Activated CD8-positive, alpha-beta memory T cell treated with anti-CD3 and anti-CD28 coated beads for 24 hours (primary cell): ENCODE measurements at regions not wholly inside any gene's neighbourhood (a gene's known extent, or its start where the extent isn't known, plus 50 kb on each side); places are given as distances from the start of the nearest gene placed in this dataset.
"Not testable (repeated sequence)": the region's sequence is repeated elsewhere in the genome, so short reads cannot be mapped to it uniquely, and the experiment has no call there.

Experiments
- DNase-seq: peaks from one replicate; pipeline ENCODE4 v3.0.0-alpha.2; 2020

DNA sequence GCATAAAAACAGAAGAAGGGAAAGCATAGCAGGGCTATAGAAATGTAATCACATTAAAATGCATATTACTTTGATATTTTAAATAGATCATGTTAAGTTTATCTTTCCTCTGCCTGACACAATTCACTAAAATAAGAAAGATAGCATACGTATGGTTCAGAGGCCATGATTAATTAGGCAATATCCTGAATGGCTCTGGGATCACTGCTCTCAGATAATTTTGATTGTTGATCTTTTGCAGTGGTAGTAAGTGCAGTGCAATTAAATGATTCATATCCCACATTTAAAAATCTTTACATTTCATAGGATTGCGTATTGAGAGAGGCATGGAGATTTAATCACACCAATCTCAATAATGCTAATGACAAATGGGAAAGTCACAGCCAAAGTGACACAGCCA, 1040.7 kb downstream of the SOCS6 start:
- no peak for DNase-seq

DNA sequence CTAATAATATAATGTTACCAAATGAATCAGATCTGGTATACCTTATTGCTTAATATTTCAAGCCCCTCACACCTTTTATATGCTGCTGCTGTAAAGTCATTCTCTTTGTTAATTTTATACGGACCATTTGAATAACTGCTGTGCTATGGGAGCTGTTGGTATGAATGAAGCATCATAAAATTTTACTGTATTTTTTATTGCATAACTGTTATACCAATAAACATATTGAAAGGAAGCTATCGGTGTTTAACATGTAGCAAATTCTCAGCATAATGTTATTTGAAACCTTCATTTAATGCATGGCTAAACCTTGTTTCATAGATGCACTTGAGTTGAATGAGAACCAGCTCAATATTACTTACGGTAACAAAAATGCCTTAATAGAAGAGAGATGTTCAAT, 1040.3 kb downstream of the SOCS6 start:
- DNase-seq: no peak

DNA sequence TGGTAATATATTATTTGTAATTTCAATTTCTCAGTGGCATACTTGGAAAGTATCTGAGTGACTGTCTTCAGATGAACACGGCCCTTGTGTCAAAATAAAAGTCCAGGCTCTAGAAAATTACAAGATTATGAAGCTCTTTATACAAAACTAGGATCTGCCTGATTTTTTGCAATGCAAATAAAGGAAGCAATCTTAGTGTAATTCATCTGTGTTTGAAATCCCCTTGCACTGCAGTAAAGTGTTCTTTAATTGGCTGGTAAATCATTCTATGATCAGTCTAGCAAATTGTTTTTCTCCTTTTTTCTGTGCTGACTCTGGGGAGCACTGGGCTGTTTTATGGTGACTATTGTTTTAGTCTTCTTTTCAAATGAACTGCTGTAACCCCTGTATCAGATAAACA, 1039.0 kb downstream of the SOCS6 start:
- no peak for DNase-seq

DNA sequence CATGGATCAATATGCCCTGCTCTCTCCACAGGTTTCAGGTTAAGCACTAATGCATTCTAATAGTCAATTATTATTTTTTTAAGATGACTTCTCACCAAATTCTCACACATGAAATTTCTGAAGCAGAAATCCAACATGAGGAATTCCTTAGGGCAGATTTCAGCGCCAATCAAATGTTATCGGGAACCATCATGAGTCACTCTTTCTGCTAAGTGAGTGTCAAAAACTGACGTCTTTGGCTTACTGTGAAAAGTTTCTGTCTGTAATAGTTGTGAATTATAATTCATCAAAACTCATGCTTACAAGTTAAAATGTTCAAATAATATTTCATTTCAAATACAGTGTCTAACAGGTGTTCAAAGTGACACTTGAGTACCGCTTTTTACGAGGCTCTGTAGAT, 1038.6 kb downstream of the SOCS6 start:
- no peak for DNase-seq

DNA sequence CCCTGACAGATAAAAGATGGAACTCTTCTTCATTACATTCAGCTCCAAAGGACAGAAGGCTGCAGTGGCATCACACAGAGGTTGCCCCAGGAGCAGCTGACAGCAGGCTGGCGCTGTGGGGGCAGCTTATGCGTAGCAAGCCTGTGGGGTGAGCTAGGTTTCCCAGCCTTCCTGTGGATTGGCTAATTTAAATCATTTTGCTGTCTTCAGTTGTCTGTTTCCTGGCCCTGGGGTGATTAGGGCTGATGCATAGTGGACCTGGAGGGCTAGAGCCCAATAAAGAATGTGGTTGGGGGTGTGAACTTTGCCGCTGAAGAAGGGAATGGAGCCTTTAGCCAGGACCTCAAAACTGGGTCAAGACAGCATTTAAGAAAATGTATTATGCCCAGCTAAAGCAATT, 1038.0 kb downstream of the SOCS6 start:
- DNase-seq: no peak

DNA sequence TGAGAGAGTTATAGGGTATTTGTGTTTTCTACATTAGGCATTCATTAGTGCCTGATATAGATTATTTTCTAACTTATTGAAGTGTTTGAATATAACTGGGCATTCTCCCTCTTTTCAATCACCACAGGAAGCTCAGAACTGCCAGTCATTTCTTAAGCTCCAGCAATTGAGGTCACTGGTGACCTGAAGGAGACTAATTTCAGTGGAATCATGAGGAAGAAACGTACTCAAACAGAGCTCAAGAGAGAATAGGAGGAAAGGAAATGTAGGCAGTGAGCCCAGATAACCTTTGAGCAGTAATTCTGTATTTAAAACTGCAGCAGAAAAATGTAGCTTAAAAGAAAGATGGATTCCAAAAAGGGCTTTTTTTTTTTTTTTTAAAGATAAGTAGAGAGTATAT, 1035.5 kb downstream of the SOCS6 start:
- no peak for DNase-seq

DNA sequence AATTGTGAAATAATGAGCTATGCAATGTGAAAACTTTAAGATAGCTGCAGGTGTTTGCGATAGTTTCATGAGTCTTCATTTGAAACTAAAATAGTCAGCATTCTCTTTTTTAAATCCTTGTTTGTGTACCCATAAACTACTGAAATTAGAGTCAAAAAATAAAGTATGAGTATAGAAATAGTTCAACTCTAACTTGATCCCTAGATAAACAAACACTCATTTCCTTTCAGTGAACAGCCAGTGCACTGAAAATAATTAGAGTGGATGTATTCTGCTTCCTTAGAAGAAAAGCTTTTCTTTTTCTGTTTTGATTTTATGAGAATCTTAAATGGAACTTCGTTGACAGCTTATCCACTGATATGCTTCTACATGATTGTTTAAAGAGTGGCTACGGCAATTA, 1033.4 kb downstream of the SOCS6 start:
- no peak for DNase-seq

DNA sequence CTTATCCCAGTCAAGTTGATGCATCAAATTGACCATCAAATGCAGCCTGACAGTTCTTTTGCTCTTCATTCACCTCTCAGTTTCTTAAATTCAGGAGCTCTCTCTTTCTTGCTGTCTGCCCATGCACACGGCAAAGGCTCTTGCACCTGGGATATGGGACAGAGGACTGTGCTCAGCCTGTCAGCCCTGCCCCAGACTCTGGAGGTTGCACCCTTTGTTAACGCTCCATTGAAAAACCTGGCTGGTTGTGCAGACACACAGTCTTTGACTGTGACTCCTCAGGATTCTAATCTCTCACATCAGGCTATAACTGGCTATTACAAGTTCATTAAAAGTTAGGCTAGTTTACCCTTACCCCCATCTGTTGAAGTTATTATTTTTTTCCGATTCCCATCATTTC, 1032.5 kb downstream of the SOCS6 start:
- DNase-seq: no peak

DNA sequence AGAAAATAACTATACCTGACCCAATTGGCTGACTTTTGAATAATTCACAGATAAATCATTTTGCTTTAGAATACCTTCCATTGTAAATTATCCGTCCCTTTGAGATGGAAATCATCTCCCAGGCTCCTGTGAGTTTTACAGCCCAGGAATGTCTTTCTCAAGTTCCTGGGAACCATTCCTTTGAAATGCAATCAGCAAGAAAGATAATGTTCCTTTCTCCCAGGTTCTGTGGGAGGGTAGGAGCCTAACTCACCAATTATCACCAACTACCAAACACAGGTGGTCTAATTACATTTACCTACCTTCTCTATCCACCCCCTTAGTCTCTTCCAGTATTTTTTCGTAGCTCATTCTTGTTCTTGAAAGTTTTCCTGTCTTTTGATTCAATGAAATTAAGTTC, 1016.0 kb downstream of the SOCS6 start:
- DNase-seq: no peak

DNA sequence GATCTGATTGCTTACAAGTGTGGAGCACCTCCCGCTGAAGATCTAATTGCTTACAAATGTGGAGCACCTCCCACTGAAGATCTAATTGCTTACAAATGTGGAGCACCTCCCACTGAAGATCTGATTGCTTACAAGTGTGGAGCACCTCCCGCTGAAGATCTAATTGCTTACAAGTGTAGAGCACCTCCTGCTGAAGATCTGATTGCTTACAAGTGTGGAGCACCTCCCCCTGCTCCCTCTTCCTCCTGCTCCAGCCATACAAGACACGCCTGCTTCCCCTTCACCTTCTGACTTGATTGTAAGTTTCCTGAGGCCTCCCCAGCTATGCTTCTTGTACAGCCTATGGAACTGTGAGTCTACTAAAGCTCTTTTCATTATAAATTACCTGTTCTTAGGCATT, 1014.9 kb downstream of the SOCS6 start:
- not testable (repeated sequence) for DNase-seq

DNA sequence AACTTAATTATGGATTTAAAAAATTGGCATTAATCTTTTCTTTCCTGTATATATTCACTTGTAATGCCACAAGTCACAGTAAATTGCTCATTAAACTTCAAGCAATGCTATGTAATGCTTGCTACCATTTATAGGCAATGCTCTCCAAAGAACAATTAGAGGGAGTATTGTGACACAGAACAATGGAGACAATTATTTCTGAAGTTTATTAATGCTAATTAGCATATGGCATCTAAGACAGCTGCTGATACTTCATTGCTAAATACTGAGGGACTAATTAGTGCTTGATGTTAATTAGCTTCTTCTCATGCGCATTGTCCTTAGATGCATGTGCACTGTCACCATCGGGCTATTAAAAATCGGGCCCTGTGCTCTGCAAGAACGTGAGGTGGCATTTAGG, 1012.8 kb downstream of the SOCS6 start:
- no peak for DNase-seq

DNA sequence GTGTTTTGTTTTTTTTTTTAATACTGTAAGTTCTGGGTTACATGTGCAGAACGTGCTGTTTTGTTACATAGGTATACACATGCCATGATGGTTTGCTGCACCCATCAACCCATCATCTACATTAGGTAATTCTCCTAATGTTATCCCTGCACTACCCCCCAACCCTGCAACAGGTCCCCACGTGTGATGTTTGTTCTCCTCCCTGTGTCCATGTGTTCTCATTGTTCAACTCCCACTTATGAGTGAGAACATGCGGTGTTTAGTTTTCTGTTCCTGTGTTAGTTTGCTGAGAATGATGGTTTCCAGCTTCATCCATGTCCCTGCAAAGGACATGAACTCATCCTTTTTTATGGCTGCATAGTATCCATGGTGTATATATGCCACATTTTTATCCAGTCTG, 1005.4 kb downstream of the SOCS6 start:
- DNase-seq: not testable (repeated sequence)

DNA sequence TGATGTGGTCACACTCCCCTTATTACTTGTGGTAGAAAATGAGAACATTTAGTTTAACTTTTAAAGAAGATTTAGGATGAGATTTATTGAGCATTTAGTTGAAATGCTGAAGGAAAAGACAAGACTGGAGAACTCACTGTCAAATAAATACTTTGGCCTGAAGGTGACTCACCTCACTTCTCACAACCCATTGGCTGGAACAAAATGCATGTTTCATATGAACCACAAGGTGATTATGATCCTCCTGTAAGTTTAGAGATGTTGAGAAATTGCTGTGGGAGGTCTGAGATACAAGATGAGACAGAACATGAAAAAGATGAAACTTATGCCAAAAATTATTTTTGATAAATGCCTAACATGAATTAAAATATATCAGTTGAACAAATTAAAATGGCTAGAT, 1004.5 kb downstream of the SOCS6 start:
- no peak for DNase-seq

DNA sequence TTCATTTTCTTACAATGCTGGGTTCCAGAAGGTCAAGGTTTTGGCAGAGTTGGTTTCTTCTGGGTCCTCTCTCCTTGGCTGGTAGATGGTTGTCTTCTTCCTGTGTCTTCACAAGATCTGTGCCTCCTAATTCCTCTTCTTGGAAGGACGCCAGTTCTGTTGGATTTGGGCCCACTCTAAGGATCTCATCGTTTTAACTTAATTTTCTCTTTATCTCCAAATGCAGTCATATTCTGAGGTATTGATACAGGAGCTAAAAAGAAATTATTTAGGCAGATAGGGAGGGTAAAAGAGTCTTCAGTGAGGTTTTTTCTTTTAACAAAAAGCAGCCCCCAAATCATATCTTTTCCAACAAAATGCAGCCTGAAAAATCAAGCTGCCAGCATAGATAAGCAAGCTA, 998.4 kb downstream of the SOCS6 start:
- DNase-seq: no peak

DNA sequence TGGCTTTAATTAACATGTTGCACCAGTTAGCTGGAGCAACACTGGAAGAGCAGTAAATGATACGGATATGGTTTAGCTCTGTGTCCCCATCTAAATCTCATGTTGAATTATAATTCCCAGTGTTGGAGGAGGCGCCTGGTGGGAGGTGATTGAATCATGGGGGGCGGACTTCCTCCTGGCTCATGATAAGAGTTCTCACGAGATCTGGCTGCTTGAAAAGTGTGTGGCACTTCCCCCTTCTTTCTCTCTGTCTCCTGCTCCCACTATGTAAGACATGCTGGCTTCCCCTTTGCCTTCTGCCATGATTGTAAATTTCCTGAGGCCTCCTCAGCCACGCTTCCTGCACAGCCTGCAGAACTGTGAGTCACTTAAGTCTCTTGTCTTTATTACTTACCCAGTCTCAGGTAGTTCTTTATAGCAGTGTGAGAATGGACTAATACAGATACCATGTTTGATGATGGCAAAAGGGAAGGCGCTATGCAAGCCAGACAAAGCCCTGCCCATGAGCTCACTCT, 963.6 kb downstream of the SOCS6 start:
- DNase-seq: no peak

DNA sequence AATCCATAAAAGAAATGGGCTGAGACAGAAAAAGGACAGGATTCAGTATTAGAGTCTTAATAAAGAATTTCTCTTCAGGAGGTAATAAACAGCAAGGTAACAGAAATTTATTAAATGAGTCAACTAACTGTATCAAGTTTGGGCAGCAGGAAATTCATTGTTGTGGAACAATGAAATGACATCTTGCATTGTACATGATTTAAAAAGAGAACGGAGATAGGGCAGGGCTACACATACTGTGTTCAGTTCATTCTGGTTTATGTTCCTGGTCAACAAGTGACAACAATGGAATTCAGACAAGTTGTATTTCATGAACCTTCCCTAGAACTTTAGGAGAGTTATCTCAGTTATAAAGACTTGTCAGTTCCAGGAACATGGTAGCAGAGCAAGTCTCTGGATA, 961.3 kb downstream of the SOCS6 start:
- no peak for DNase-seq

DNA sequence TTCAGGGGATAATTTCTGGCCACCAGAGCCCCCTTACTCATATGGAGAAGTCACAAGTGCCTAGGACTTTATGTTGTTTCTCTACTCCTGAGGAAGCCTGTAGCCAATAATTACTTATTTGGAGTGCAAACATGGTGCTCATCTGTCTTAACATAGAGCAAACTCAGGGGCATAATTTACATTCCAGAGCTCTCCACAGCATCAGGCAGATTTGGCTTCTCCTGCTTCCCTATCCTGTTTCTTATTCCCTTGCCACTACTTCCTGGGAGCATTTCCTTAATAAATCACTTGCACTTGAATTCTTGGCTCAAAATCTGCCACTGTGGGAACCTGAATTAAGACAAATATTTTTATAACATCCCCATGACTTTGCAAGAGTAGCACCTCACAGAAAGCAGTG, 960.9 kb downstream of the SOCS6 start:
- no peak for DNase-seq

DNA sequence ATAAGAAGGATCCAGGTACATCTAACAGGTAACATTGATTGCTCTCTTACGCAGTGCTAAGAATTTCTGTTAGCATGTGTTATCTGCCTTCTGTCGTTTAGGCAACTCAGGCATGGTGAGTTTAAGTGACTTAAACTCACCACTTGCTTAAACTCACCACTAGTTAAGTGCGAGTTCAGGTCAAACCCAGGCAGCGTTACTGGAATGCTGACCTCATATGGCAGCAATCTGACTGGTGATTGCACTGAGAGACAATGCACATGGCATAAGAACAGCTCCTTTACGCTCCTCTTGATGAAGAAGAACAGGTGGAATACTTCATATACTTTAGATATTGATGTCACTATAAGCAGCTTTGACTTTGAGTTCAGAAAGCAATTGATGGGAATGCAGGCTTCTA, 954.1 kb downstream of the SOCS6 start:
- no peak for DNase-seq

DNA sequence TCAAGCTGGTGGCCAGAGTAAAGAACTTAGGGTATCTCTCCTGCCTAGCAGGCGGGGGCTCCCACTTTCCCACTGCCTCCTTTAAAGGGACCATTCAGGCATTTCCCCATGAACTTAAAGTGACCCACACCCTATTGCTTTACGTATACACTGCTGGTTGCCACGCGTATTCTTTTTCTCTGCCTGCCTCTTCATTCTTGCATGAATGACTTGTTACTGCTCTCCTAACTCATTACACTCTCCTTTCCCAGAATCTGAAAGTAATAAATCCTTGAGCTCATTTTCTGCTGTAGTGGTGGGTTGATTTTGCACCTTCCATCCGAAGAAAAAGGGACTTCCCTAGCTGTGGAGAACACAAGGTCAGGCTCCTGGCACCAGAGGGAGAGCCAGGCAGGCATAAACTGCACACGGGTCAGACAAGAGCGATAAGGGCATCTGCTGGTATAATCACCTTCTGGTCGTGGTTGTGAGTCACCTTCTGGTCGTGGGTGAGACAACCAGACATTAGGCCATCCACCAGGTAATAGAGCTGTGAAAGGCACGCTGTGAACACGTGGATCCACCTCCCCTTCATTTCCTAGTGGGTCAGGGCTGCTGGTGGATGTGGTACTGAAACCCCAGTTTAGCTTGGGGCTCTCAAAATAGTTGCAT, 950.3 kb downstream of the SOCS6 start:
- DNase-seq: no peak

DNA sequence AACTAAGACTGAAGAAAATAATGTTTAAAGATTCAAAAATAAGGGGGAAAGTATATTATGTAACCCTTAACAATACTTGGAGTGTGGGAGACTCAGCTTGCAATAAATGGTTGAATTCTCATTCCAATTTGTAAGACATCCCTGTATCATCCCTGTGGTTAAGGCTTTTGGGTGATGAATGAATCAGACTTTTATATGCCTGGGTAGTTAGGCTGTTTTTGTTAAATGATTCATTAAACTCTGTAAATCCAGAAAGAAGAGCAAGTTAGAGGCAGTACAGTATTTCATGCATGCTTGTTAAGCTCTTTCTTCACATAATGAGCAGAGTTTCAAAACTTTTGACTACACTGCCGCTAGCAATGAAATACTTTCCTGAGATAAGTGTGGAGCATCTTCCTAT, 948.8 kb downstream of the SOCS6 start:
- DNase-seq: no peak

DNA sequence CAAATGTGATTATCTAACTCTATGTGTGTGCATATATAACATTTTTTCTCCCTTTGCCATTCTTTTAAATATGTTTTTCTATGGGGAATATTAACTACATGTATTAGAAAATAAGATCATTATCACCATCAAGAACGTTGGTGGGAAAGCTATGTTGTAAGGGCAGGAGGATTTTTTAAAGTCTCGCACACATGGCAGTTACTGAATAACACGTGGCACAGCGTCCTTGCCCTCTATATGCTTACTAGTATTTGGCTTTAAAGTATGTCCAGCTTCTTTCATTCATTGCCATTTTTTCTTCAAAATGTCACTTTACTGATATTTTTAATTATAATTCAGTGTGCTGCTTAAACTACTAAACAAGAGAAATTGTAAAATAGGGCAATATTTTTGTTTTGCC, 944.3 kb downstream of the SOCS6 start:
- no peak for DNase-seq

DNA sequence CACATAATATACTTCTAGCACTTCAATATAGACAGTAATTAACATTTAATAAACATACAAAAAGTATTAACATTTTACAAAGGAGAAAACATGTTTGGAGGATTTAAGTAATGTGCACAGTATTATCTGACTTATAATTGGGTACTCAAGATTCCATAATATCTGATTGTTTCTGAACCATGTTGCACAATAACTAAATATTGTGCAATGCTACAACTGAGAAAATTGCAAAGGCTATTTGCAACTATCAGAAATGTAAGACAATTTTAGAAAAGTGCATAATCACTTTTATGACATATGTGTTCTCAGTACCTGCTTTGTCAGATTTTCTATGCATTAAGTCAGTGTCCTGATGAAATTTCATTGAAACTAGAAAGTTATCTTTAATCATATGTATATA, 934.6 kb downstream of the SOCS6 start:
- DNase-seq: no peak

DNA sequence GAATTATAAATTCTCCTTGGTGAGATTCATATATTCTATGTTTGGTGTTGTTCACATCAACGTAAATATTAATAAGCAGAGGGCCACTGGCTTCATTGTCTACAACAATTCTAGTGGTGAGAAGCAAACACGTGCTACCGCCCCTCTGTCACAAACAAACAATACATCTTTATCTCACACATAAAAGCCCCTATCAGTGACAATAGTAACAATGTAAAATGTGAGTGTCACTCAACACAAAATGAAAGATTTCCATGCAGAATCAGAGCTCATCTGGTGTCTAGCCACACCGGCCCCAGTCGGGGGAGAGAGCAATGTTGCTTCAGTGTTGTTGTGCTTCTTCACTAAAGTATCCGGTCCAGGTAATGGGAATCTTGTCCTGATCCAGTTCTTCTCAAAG, 932.6 kb downstream of the SOCS6 start:
- DNase-seq: no peak

DNA sequence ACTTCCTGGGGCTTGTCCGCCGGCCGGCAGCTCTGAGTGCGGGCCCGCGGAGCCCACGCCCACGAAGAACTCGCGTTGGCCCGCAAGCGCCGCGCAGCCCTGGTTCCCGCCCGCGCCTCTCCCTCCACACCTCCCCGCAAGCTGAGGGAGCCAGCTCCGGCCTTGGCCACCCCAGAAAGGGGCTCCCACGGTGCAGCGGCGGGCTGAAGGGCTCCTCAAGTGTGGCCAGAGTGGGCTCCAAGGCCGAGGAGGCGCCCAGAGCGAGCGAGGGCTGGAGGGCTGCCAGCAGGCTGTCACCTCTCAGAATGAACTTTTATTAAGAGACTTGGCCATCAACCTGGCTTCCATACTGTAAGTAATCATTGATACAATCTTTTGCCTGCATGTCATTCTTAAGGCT, 923.9 kb downstream of the SOCS6 start:
- not testable (repeated sequence) for DNase-seq

DNA sequence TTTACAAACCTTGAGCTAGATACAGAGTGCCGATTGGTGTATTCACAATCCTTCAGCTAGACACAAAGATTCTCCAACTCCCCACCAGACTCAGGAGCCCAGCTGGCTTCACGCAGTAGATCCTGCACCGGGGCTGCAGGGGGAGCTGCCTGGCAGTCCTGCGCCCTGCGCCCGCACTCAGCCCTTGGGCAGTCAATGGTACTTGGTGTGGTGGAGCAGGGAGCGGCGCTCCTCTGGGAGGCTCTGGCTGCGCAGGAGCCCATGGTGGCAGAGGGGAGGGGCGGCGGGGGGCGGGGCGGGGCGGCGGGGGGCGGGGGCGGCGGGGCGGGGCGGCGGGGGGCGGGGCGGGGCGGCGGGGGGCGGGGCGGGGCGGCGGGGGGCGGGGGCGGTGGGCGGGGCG, 923.4 kb downstream of the SOCS6 start:
- no peak for DNase-seq

DNA sequence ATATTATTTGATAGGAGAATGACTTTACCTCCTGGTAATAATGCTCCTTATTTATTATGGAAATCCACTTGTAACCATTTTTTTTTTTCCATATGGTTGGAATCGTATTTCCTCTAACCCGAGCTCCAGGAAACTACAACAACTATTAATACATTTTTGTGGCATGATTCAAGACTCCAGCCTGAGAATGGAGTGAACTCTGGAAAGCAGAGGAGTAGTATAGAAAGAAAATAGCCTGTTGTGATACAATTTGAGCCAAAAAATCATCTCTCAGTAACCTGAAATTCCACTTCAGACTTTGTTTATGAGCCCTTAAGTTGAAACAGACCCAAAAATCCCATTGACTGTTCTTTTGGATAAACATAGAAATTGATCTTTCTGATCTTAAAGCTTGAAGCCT, 921.1 kb downstream of the SOCS6 start:
- DNase-seq: no peak
